ENCODE measurements at regions not wholly inside any gene's neighbourhood (a gene's known extent, or its start where the extent isn't known, plus 50 kb on each side); places are given as distances from the start of the nearest gene placed in this dataset.

DNA sequence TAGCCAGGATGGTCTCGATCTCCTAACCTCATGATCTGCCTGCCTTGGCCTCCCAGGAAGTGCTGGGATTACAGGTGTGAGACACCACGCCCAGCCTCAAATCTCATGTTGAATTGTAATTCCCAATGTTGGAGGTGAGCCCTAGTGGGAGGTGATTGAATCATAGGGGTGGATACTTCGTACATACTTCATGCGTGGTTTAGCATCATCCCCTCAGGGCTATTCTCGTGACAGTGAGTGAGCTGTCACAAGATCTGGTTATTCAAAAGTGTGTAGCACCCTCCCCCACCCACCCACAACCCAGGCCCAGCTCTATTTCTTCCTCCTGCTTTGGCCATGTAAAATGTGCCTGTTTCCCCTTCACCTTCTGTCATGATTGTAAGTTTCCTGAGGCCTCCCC is 236.9 kb upstream of the IL12A start:
- TF ChIP-seq, protein P1, sequence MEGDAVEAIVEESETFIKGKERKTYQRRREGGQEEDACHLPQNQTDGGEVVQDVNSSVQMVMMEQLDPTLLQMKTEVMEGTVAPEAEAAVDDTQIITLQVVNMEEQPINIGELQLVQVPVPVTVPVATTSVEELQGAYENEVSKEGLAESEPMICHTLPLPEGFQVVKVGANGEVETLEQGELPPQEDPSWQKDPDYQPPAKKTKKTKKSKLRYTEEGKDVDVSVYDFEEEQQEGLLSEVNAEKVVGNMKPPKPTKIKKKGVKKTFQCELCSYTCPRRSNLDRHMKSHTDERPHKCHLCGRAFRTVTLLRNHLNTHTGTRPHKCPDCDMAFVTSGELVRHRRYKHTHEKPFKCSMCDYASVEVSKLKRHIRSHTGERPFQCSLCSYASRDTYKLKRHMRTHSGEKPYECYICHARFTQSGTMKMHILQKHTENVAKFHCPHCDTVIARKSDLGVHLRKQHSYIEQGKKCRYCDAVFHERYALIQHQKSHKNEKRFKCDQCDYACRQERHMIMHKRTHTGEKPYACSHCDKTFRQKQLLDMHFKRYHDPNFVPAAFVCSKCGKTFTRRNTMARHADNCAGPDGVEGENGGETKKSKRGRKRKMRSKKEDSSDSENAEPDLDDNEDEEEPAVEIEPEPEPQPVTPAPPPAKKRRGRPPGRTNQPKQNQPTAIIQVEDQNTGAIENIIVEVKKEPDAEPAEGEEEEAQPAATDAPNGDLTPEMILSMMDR (IDR thresholded peaks at IDR 0.05): no peak
- TF ChIP-seq POLR2AphosphoS5 (IDR thresholded peaks at IDR 0.05) (no peak), POLR2A (IDR thresholded peaks at IDR 0.05) (no peak), EP300 (IDR thresholded peaks at IDR 0.05) (no peak)
